ENCODE measurements at regions not wholly inside any gene's neighbourhood (a gene's known extent, or its start where the extent isn't known, plus 50 kb on each side); places are given as distances from the start of the nearest gene placed in this dataset.

DNA sequence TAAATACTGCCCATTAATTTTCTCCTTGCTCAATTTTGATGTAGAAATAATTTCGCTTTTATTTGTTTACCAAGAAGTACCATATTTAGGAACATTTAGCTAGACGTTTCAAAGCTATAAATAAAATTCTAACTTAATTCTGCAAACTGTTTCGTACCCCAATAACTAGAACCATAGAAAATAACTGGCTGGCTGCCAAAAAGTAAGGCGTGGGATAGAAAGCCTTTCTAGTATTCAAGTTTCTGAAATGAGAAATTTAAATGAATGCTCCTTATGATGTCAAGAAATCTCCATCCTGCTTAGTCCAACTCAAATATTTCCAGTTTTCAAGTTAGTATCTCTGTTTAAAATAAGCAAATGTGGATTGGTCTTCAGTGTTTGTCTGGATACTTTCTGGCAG is 167.4 kb downstream of the FBXO8 start:
- ATAC-seq, result no peak
- TF ChIP-seq TCF4 (CRISPR knock-in tag; IDR thresholded peaks at IDR 0.05; ENCODE audit: borderline replicate concordance), result no peak
- TF ChIP-seq, protein P1, sequence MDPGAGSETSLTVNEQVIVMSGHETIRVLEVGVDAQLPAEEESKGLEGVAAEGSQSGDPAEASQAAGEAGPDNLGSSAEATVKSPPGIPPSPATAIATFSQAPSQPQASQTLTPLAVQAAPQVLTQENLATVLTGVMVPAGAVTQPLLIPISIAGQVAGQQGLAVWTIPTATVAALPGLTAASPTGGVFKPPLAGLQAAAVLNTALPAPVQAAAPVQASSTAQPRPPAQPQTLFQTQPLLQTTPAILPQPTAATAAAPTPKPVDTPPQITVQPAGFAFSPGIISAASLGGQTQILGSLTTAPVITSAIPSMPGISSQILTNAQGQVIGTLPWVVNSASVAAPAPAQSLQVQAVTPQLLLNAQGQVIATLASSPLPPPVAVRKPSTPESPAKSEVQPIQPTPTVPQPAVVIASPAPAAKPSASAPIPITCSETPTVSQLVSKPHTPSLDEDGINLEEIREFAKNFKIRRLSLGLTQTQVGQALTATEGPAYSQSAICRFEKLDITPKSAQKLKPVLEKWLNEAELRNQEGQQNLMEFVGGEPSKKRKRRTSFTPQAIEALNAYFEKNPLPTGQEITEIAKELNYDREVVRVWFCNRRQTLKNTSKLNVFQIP (CRISPR knock-in tag; IDR thresholded peaks at IDR 0.05; ENCODE audit: borderline replicate concordance, low read depth), result no peak
- no peak for TF ChIP-seq ZNF565 (CRISPR knock-in tag; conservative IDR thresholded peaks at IDR 0.05; ENCODE audit: low read depth)
- no peak for TF ChIP-seq ZFP3 (CRISPR knock-in tag; IDR thresholded peaks at IDR 0.05)
- TF ChIP-seq ZC3H10 (CRISPR knock-in tag; IDR thresholded peaks at IDR 0.05), result no peak

DNA sequence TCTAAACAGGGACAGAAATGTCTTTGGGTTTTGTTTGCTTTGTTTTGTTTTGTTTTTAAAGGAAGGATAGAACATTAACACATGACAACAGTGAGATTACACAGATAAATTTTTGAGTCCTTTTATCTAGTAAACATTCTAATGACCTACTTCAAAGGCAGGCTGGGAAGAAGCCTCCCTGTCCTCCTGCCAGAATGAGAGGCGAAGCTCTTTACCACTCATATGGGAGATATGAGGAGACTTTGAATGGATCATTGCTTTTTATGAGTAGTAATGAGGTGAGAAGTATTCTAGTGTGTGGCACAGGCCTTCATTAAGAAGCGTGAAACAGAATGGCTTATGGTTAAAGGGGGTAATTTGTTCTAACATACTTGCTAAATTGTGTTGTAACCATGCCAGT is 172.0 kb downstream of the FBXO8 start:
- no peak for ATAC-seq
- TF ChIP-seq BACH2 (CRISPR knock-in tag; IDR thresholded peaks at IDR 0.05; ENCODE audit: borderline replicate concordance) (no peak), ISL1 (CRISPR knock-in tag; IDR thresholded peaks at IDR 0.05) (no peak)
- TF ChIP-seq, protein P2, sequence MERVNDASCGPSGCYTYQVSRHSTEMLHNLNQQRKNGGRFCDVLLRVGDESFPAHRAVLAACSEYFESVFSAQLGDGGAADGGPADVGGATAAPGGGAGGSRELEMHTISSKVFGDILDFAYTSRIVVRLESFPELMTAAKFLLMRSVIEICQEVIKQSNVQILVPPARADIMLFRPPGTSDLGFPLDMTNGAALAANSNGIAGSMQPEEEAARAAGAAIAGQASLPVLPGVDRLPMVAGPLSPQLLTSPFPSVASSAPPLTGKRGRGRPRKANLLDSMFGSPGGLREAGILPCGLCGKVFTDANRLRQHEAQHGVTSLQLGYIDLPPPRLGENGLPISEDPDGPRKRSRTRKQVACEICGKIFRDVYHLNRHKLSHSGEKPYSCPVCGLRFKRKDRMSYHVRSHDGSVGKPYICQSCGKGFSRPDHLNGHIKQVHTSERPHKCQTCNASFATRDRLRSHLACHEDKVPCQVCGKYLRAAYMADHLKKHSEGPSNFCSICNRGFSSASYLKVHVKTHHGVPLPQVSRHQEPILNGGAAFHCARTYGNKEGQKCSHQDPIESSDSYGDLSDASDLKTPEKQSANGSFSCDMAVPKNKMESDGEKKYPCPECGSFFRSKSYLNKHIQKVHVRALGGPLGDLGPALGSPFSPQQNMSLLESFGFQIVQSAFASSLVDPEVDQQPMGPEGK (CRISPR knock-in tag; IDR thresholded peaks at IDR 0.05; ENCODE audit: borderline replicate concordance), result no peak

DNA sequence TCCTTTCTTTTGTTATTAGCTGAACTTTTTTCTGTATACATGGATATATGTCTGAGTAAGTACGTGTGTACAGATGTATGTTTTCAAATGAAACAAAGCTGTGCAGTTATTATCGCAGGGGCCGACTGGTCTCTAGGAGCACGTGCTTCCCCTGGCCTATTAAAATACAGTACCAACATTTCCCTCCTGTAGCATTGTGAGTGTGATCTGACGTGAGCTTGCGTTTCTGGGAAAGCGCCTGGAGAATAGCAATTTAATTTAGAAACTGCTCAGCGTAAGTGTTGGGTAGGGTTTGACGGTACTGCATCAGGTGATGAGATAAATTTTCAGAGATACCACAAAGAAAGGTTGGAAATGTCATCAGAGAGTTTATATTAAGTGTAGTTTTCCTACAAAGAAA is 173.3 kb downstream of the FBXO8 start:
- no peak for ATAC-seq
- TF ChIP-seq ZFP30 (CRISPR knock-in tag; IDR thresholded peaks at IDR 0.05) (no peak), ESRRG (CRISPR knock-in tag; IDR thresholded peaks at IDR 0.05) (no peak), OSR1 (CRISPR knock-in tag; IDR thresholded peaks at IDR 0.05) (no peak), ZNF565 (CRISPR knock-in tag; conservative IDR thresholded peaks at IDR 0.05; ENCODE audit: low read depth) (no peak), ISL1 (CRISPR knock-in tag; IDR thresholded peaks at IDR 0.05) (no peak), ZNF8 (CRISPR knock-in tag; IDR thresholded peaks at IDR 0.05) (no peak), BACH2 (CRISPR knock-in tag; IDR thresholded peaks at IDR 0.05; ENCODE audit: borderline replicate concordance) (no peak), ZFP3 (CRISPR knock-in tag; IDR thresholded peaks at IDR 0.05) (no peak), TOX (CRISPR knock-in tag; IDR thresholded peaks at IDR 0.05; ENCODE audit: borderline replicate concordance) (no peak), ZC3H10 (CRISPR knock-in tag; IDR thresholded peaks at IDR 0.05) (no peak), CSDC2 (CRISPR knock-in tag; IDR thresholded peaks at IDR 0.05) (no peak), GLIS3 (CRISPR knock-in tag; IDR thresholded peaks at IDR 0.05) (no peak)
- TF ChIP-seq, protein P1 (CRISPR knock-in tag; IDR thresholded peaks at IDR 0.05; ENCODE audit: borderline replicate concordance, low read depth), result no peak
- TF ChIP-seq, protein P3, sequence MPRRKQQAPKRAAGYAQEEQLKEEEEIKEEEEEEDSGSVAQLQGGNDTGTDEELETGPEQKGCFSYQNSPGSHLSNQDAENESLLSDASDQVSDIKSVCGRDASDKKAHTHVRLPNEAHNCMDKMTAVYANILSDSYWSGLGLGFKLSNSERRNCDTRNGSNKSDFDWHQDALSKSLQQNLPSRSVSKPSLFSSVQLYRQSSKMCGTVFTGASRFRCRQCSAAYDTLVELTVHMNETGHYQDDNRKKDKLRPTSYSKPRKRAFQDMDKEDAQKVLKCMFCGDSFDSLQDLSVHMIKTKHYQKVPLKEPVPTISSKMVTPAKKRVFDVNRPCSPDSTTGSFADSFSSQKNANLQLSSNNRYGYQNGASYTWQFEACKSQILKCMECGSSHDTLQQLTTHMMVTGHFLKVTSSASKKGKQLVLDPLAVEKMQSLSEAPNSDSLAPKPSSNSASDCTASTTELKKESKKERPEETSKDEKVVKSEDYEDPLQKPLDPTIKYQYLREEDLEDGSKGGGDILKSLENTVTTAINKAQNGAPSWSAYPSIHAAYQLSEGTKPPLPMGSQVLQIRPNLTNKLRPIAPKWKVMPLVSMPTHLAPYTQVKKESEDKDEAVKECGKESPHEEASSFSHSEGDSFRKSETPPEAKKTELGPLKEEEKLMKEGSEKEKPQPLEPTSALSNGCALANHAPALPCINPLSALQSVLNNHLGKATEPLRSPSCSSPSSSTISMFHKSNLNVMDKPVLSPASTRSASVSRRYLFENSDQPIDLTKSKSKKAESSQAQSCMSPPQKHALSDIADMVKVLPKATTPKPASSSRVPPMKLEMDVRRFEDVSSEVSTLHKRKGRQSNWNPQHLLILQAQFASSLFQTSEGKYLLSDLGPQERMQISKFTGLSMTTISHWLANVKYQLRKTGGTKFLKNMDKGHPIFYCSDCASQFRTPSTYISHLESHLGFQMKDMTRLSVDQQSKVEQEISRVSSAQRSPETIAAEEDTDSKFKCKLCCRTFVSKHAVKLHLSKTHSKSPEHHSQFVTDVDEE (CRISPR knock-in tag; IDR thresholded peaks at IDR 0.05), result no peak
- TF ChIP-seq, protein P2 (CRISPR knock-in tag; IDR thresholded peaks at IDR 0.05; ENCODE audit: borderline replicate concordance), result no peak
- TF ChIP-seq, protein P4, sequence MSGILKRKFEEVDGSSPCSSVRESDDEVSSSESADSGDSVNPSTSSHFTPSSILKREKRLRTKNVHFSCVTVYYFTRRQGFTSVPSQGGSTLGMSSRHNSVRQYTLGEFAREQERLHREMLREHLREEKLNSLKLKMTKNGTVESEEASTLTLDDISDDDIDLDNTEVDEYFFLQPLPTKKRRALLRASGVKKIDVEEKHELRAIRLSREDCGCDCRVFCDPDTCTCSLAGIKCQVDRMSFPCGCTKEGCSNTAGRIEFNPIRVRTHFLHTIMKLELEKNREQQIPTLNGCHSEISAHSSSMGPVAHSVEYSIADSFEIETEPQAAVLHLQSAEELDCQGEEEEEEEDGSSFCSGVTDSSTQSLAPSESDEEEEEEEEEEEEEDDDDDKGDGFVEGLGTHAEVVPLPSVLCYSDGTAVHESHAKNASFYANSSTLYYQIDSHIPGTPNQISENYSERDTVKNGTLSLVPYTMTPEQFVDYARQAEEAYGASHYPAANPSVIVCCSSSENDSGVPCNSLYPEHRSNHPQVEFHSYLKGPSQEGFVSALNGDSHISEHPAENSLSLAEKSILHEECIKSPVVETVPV (CRISPR knock-in tag; IDR thresholded peaks at IDR 0.05), result no peak

All from SK-N-SH treated with all-trans-retinoic acid at 6 μM for 48 hours (cell line).